Naive thymus-derived CD4-positive, alpha-beta T cell (primary cell): ENCODE measurements at regions not wholly inside any gene's neighbourhood (a gene's known extent, or its start where the extent isn't known, plus 50 kb on each side); places are given as distances from the start of the nearest gene placed in this dataset.

ENCODE experiments used
- ATAC-seq: fragments of 150-1000 bp; cut with Tn5 transposase; 2 replicates; pipeline ENCODE4 v1.10.0; 2021; ENCODE audit warnings: mild to moderate bottlenecking, moderate library complexity
- CTCF ChIA-PET: fragments of 350-600 bp; sonication (Branson Sonifier 250); formaldehyde crosslinking; loops from one replicate; lab custom pipeline; 2021; ENCODE audit warnings: antibody characterized with exemption; lab: Charles Lee
- POLR2A ChIA-PET: fragments of 350-600 bp; sonication (Branson Sonifier 250); formaldehyde crosslinking; loops from one replicate; lab custom pipeline; 2021; ENCODE audit warnings: antibody characterized with exemption, inconsistent platforms; lab: Charles Lee
- DNase-seq, 9 donors: peaks; one replicate each; pipeline versions ENCODE4 v3.0.0 to v3.0.0-alpha.2; 2020 to 2022; ENCODE audit warnings: mixed read lengths in 1 of 9
- H3K27ac ChIP-seq: one replicate; pipeline ENCODE4 v1.7.0; 2013; ENCODE audit warnings: mild to moderate bottlenecking, low read depth, low read length, moderate library complexity
- H3K27me3 ChIP-seq, 2 donors: one replicate each; pipeline ENCODE4 v1.7.0; 2013; ENCODE audit warnings: low read length in 2 of 2, mild to moderate bottlenecking in 2 of 2, moderate library complexity in 2 of 2; ENCODE audit not compliant: control insufficient read depth in 2 of 2, insufficient read depth in 2 of 2
- H3K36me3 ChIP-seq, 3 experiments: 1 replicate in 2 of 3; 2 replicates in 1 of 3; pipeline ENCODE4 v1.7.0; 2013; ENCODE audit warnings: low read length in 3 of 3, mild to moderate bottlenecking in 3 of 3, moderate library complexity in 1 of 3; ENCODE audit not compliant: insufficient read depth in 3 of 3, control insufficient read depth in 2 of 3
- H3K4me1 ChIP-seq, 2 donors: one replicate each; pipeline ENCODE4 v1.7.0; 2013; ENCODE audit warnings: low read length in 2 of 2, mild to moderate bottlenecking in 2 of 2, moderate library complexity in 1 of 2; ENCODE audit not compliant: control insufficient read depth in 2 of 2, insufficient read depth in 2 of 2
- H3K4me3 ChIP-seq: 2 replicates; pipeline ENCODE4 v1.7.0; 2013; ENCODE audit warnings: mild to moderate bottlenecking, low read length
- H3K9me3 ChIP-seq, 3 experiments: 1 replicate in 2 of 3; 2 replicates in 1 of 3; pipeline ENCODE4 v1.7.0; 2013; ENCODE audit warnings: low read length in 3 of 3; ENCODE audit not compliant: control insufficient read depth in 2 of 3
- H3K27ac Mint-ChIP-seq, 9 donors: one replicate each; pipeline ENCODE4 v1.8.0; 2020 to 2022; ENCODE audit warnings: mixed read lengths in 9 of 9, mild to moderate bottlenecking in 8 of 9, moderate library complexity in 5 of 9, inconsistent platforms in 2 of 9
- H3K27me3 Mint-ChIP-seq, 5 donors: one replicate each; pipeline ENCODE4 v1.8.0; 2021 to 2022; ENCODE audit warnings: mixed read lengths in 5 of 5, mild to moderate bottlenecking in 1 of 5
- H3K36me3 Mint-ChIP-seq, 5 donors: one replicate each; pipeline ENCODE4 v1.8.0; 2020 to 2022; ENCODE audit warnings: mixed read lengths in 5 of 5, mild to moderate bottlenecking in 3 of 5, inconsistent platforms in 1 of 5
- H3K4me1 Mint-ChIP-seq, 7 donors: one replicate each; pipeline ENCODE4 v1.8.0; 2020 to 2022; ENCODE audit warnings: mixed read lengths in 7 of 7, mild to moderate bottlenecking in 3 of 7, inconsistent platforms in 1 of 7
- H3K4me3 Mint-ChIP-seq, 10 donors: one replicate each; pipeline ENCODE4 v1.8.0; 2020 to 2022; ENCODE audit warnings: mild to moderate bottlenecking in 10 of 10, mixed read lengths in 10 of 10, moderate library complexity in 6 of 10, inconsistent platforms in 2 of 10
- H3K9me3 Mint-ChIP-seq, 11 donors: one replicate each; pipeline ENCODE4 v1.8.0; 2020 to 2022; ENCODE audit warnings: mixed read lengths in 11 of 11, mild to moderate bottlenecking in 4 of 11, inconsistent platforms in 1 of 11, moderate library complexity in 1 of 11
- intact Hi-C, 2 donors: fragments of 100-400 bp; cut with micrococcal nuclease; formaldehyde crosslinking; loops; one replicate each; pipeline ENCODE4 v1.15.1; 2023

- no peak overlapping the region for H3K27ac ChIP-seq
- Mint-ChIP-seq H3K4me3 (no peak overlapping the region), H3K4me1 (no peaks in the 10 kb centered on the region), H3K36me3 (no peaks in the 10 kb centered on the region), H3K27me3 (peaks cover 0 to 22% (median 5%) of the 10 kb centered on the region in 5 donors), H3K9me3 (peaks cover 0 to 3% (median 0%) of the 10 kb centered on the region in 11 donors), H3K27ac (no peak overlapping the region)
- no peaks in the 10 kb centered on the region for H3K4me1 ChIP-seq
- DNase-seq (no peak), ATAC-seq (no peak)
- H3K36me3 ChIP-seq: no peaks in the 10 kb centered on the region
- intact Hi-C loops: no loop called here
- no peaks in the 10 kb centered on the region for H3K27me3 ChIP-seq
- no peak overlapping the region for H3K4me3 ChIP-seq
- ChIA-PET POLR2A (no interaction called here), CTCF (no interaction called here)
- H3K9me3 ChIP-seq: no peaks in the 10 kb centered on the region
These were observed 213.6 kb downstream of the URI1 start for GRCh38 chr19:30155381-30156200.

GRCh38 chr19:30156646-30157045 is 214.6 kb downstream of the URI1 start:
- H3K4me3 ChIP-seq: no peak overlapping the region
- Mint-ChIP-seq H3K4me1 (peaks cover 0 to 2% (median 0%) of the 10 kb centered on the region in 7 donors), H3K27ac (no peak overlapping the region), H3K9me3 (peaks cover 0 to 3% (median 0%) of the 10 kb centered on the region in 11 donors), H3K36me3 (no peaks in the 10 kb centered on the region), H3K27me3 (peaks cover 0 to 22% (median 5%) of the 10 kb centered on the region in 5 donors), H3K4me3 (no peak overlapping the region)
- no peaks in the 10 kb centered on the region for H3K4me1 ChIP-seq
- no peaks in the 10 kb centered on the region for H3K9me3 ChIP-seq
- DNase-seq (no peak), ATAC-seq (no peak)
- H3K27me3 ChIP-seq: no peaks in the 10 kb centered on the region
- intact Hi-C loops: no loop called here
- CTCF ChIA-PET: no interaction called here
- no peak overlapping the region for H3K27ac ChIP-seq
- no peaks in the 10 kb centered on the region for H3K36me3 ChIP-seq
- POLR2A ChIA-PET: no interaction called here

GRCh38 chr19:30158067-30158892 is 213.9 kb upstream of the ZNF536 start:
- Mint-ChIP-seq H3K27ac (no peak overlapping the region), H3K36me3 (no peaks in the 10 kb centered on the region), H3K9me3 (peaks cover 0 to 7% (median 0%) of the 10 kb centered on the region in 11 donors), H3K27me3 (peaks cover 0 to 25% (median 5%) of the 10 kb centered on the region in 5 donors), H3K4me1 (peaks cover 0 to 2% (median 0%) of the 10 kb centered on the region in 7 donors), H3K4me3 (no peak overlapping the region)
- DNase-seq (no peak), ATAC-seq (no peak)
- no peaks in the 10 kb centered on the region for H3K4me1 ChIP-seq
- H3K27me3 ChIP-seq: no peaks in the 10 kb centered on the region
- intact Hi-C loops: no loop called here
- ChIA-PET POLR2A (no interaction called here), CTCF (no interaction called here)
- no peaks in the 10 kb centered on the region for H3K9me3 ChIP-seq
- H3K4me3 ChIP-seq: no peak overlapping the region
- no peak overlapping the region for H3K27ac ChIP-seq
- no peaks in the 10 kb centered on the region for H3K36me3 ChIP-seq

- H3K27ac Mint-ChIP-seq: no peak overlapping the region
- intact Hi-C loops: no loop called here
- no peaks in the 10 kb centered on the region for H3K4me1 ChIP-seq
- DNase-seq: no peak
- H3K27me3 ChIP-seq: no peaks in the 10 kb centered on the region
- no peak overlapping the region for H3K27ac ChIP-seq
- no peak overlapping the region for H3K4me3 ChIP-seq
- H3K27me3 Mint-ChIP-seq: peaks cover 0 to 25% (median 5%) of the 10 kb centered on the region in 5 donors
- ChIA-PET CTCF (no interaction called here), POLR2A (no interaction called here)
- peaks cover 0 to 7% (median 0%) of the 10 kb centered on the region in 11 donors for H3K9me3 Mint-ChIP-seq
- H3K36me3 Mint-ChIP-seq: no peaks in the 10 kb centered on the region
- H3K4me1 Mint-ChIP-seq: peaks cover 0 to 2% (median 0%) of the 10 kb centered on the region in 7 donors
- no peaks in the 10 kb centered on the region for H3K9me3 ChIP-seq
- no peak overlapping the region for H3K4me3 Mint-ChIP-seq
- ATAC-seq: no peak
- H3K36me3 ChIP-seq: no peaks in the 10 kb centered on the region
These were observed 213.3 kb upstream of the ZNF536 start for GRCh38 chr19:30158893-30159245.

GRCh38 chr19:30159636-30160035 is 212.5 kb upstream of the ZNF536 start:
- ATAC-seq (no peak), DNase-seq (no peak)
- Histone ChIP-seq H3K4me3 (no peak overlapping the region), H3K36me3 (no peaks in the 10 kb centered on the region), H3K27ac (no peak overlapping the region), H3K9me3 (no peaks in the 10 kb centered on the region), H3K4me1 (no peaks in the 10 kb centered on the region), H3K27me3 (no peaks in the 10 kb centered on the region)
- CTCF ChIA-PET: no interaction called here
- POLR2A ChIA-PET: no interaction called here
- intact Hi-C loops: no loop called here
- Mint-ChIP-seq H3K4me3 (no peak overlapping the region), H3K36me3 (no peaks in the 10 kb centered on the region), H3K4me1 (peaks cover 0 to 2% (median 0%) of the 10 kb centered on the region in 7 donors), H3K27me3 (peaks cover 0 to 25% (median 5%) of the 10 kb centered on the region in 5 donors), H3K9me3 (peaks cover 0 to 7% (median 0%) of the 10 kb centered on the region in 11 donors), H3K27ac (no peak overlapping the region)

- H3K27ac Mint-ChIP-seq: no peak overlapping the region
- intact Hi-C loops: no loop called here
- H3K36me3 Mint-ChIP-seq: no peaks in the 10 kb centered on the region
- CTCF ChIA-PET: no interaction called here
- Histone ChIP-seq H3K4me1 (no peaks in the 10 kb centered on the region), H3K4me3 (no peak overlapping the region), H3K9me3 (no peaks in the 10 kb centered on the region), H3K27me3 (no peaks in the 10 kb centered on the region), H3K36me3 (no peaks in the 10 kb centered on the region), H3K27ac (no peak overlapping the region)
- no peak overlapping the region for H3K4me3 Mint-ChIP-seq
- ATAC-seq (no peak), DNase-seq (no peak)
- peaks cover 0 to 7% (median 0%) of the 10 kb centered on the region in 11 donors for H3K9me3 Mint-ChIP-seq
- POLR2A ChIA-PET: no interaction called here
- peaks cover 0 to 25% (median 4%) of the 10 kb centered on the region in 5 donors for H3K27me3 Mint-ChIP-seq
- peaks cover 0 to 2% (median 0%) of the 10 kb centered on the region in 7 donors for H3K4me1 Mint-ChIP-seq
These were observed 211.8 kb upstream of the ZNF536 start for GRCh38 chr19:30160426-30160825.
